ENCODE measurements at regions not wholly inside any gene's neighbourhood (a gene's known extent, or its start where the extent isn't known, plus 50 kb on each side); places are given as distances from the start of the nearest gene placed in this dataset.

GRCh38 chrX:96464880-96465558 is 219.6 kb upstream of the DIAPH2 start:
- TF ChIP-seq, protein P1, sequence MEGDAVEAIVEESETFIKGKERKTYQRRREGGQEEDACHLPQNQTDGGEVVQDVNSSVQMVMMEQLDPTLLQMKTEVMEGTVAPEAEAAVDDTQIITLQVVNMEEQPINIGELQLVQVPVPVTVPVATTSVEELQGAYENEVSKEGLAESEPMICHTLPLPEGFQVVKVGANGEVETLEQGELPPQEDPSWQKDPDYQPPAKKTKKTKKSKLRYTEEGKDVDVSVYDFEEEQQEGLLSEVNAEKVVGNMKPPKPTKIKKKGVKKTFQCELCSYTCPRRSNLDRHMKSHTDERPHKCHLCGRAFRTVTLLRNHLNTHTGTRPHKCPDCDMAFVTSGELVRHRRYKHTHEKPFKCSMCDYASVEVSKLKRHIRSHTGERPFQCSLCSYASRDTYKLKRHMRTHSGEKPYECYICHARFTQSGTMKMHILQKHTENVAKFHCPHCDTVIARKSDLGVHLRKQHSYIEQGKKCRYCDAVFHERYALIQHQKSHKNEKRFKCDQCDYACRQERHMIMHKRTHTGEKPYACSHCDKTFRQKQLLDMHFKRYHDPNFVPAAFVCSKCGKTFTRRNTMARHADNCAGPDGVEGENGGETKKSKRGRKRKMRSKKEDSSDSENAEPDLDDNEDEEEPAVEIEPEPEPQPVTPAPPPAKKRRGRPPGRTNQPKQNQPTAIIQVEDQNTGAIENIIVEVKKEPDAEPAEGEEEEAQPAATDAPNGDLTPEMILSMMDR (IDR thresholded peaks at IDR 0.05): no peak
- no peak for TF ChIP-seq POLR2A (IDR thresholded peaks at IDR 0.05)

Measured in heart left ventricle (tissue), 13 donors.